IMR-90 (cell line): ENCODE measurements at regions not wholly inside any gene's neighbourhood (a gene's known extent, or its start where the extent isn't known, plus 50 kb on each side); places are given as distances from the start of the nearest gene placed in this dataset.

ENCODE experiments used
- BHLHE40 ChIP-seq: fragments of 150-350 bp; IDR thresholded peaks from 2 replicates; pipeline ENCODE4 v1.6.1; 2016; ENCODE audit warnings: mild to moderate bottlenecking, low read depth, low read length
- CHD1 ChIP-seq: IDR thresholded peaks from 2 replicates; pipeline ENCODE4 v1.6.1; 2012; ENCODE audit warnings: low read depth, low read length, improper control_type of control experiment
- CTCF ChIP-seq: conservative IDR thresholded peaks from 2 replicates; pipeline ENCODE4 v1.5.1; 2012; ENCODE audit warnings: mild to moderate bottlenecking, low read depth, low read length, improper control_type of control experiment
- MAFK ChIP-seq: IDR thresholded peaks from 2 replicates; pipeline ENCODE4 v1.6.1; 2012; ENCODE audit warnings: low read depth, low read length, improper control_type of control experiment
- MXI1 ChIP-seq: IDR thresholded peaks from 2 replicates; pipeline ENCODE4 v1.6.1; 2012; ENCODE audit warnings: low read depth, mild to moderate bottlenecking, low read length, moderate library complexity, borderline replicate concordance
- NFE2L2 ChIP-seq: fragments of 150-350 bp; IDR thresholded peaks from 2 replicates; pipeline ENCODE4 v1.6.1; 2016; ENCODE audit warnings: low read depth, mild to moderate bottlenecking, low read length
- POLR2A ChIP-seq: IDR thresholded peaks from 2 replicates; pipeline ENCODE4 v1.6.1; 2012; ENCODE audit warnings: mild to moderate bottlenecking, low read depth, low read length
- RAD21 ChIP-seq: IDR thresholded peaks from 2 replicates; pipeline ENCODE4 v1.6.1; 2012; ENCODE audit warnings: low read length, improper control_type of control experiment
- RCOR1 ChIP-seq: IDR thresholded peaks from 2 replicates; pipeline ENCODE4 v1.6.1; 2012; ENCODE audit warnings: mild to moderate bottlenecking, low read length, improper control_type of control experiment; ENCODE audit not compliant: insufficient replicate concordance
- SMC3 ChIP-seq: fragments of 150-350 bp; IDR thresholded peaks from 2 replicates; pipeline ENCODE4 v1.6.1; 2016; ENCODE audit warnings: low read depth, mild to moderate bottlenecking, antibody characterized with exemption, low read length, moderate library complexity
- USF2 ChIP-seq: fragments of 150-350 bp; IDR thresholded peaks from 2 replicates; pipeline ENCODE4 v1.6.1; 2017; ENCODE audit warnings: mild to moderate bottlenecking, antibody characterized with exemption, low read length, low read depth

GRCh38 chr2:51420511-51420910, 388.6 kb upstream of the NRXN1 start:
- TF ChIP-seq CTCF = no peak
- no peak for TF ChIP-seq NFE2L2
- no peak for TF ChIP-seq RCOR1
- no peak for TF ChIP-seq USF2
- no peak for TF ChIP-seq SMC3
- no peak for TF ChIP-seq BHLHE40
- no peak for TF ChIP-seq CHD1
- TF ChIP-seq POLR2A = no peak
- no peak for TF ChIP-seq MXI1
- no peak for TF ChIP-seq MAFK
- TF ChIP-seq RAD21 = no peak
